Osteocyte (in vitro differentiated cells): ENCODE measurements at regions not wholly inside any gene's neighbourhood (a gene's known extent, or its start where the extent isn't known, plus 50 kb on each side); places are given as distances from the start of the nearest gene placed in this dataset.

Experiments used
- DNase-seq: peaks from one replicate; pipeline ENCODE4 v3.0.0; 2021; ENCODE audit warnings: mixed read lengths; ENCODE audit not compliant: unreplicated experiment; ENCODE audit errors: extremely low spot score
- H3K27ac Mint-ChIP-seq: one replicate; pipeline ENCODE4 v1.8.0; 2021; ENCODE audit warnings: mild to moderate bottlenecking, mixed read lengths; ENCODE audit not compliant: unreplicated experiment
- H3K27me3 Mint-ChIP-seq: one replicate; pipeline ENCODE4 v1.8.0; 2021; ENCODE audit warnings: mixed read lengths; ENCODE audit not compliant: unreplicated experiment
- H3K36me3 Mint-ChIP-seq: one replicate; pipeline ENCODE4 v1.8.0; 2021; ENCODE audit warnings: mixed read lengths; ENCODE audit not compliant: unreplicated experiment
- H3K4me1 Mint-ChIP-seq: one replicate; pipeline ENCODE4 v1.8.0; 2021; ENCODE audit warnings: mixed read lengths; ENCODE audit not compliant: unreplicated experiment
- H3K4me3 Mint-ChIP-seq: one replicate; pipeline ENCODE4 v1.8.0; 2021; ENCODE audit warnings: mild to moderate bottlenecking, moderate library complexity, mixed read lengths; ENCODE audit not compliant: unreplicated experiment
- H3K9me3 Mint-ChIP-seq: one replicate; pipeline ENCODE4 v1.8.0; 2021; ENCODE audit warnings: mixed read lengths; ENCODE audit not compliant: unreplicated experiment
- TF ChIP-seq, protein P1 (sequence below): fragments of 200-600 bp; sonication (generic); IDR thresholded peaks from 2 replicates; pipeline ENCODE4 v1.5.0; 2021; ENCODE audit warnings: antibody characterized with exemption, mild to moderate bottlenecking, moderate library complexity

DNA sequence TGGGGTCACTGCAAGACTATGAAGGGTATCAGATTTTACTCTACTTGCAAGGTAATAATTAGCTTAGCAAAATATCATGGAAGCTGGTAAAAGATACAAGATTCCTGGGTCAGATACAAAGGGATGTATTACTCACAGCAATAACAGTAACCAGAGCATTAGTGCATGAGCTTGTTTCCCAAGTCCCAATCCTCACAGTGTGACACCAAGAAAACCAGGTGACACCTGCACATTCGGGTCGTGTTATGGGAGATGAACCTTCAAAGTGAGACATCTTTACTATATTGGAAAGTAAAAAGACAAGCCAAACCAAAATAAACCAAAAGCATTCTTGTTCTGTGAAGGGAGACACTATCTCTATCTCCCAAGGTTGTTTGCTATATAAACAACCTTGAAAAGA lies 528.7 kb upstream of the TGFBR2 start:
- H3K27me3 Mint-ChIP-seq, result peaks cover 3% of the 10 kb centered on the region
- TF ChIP-seq, protein P1, sequence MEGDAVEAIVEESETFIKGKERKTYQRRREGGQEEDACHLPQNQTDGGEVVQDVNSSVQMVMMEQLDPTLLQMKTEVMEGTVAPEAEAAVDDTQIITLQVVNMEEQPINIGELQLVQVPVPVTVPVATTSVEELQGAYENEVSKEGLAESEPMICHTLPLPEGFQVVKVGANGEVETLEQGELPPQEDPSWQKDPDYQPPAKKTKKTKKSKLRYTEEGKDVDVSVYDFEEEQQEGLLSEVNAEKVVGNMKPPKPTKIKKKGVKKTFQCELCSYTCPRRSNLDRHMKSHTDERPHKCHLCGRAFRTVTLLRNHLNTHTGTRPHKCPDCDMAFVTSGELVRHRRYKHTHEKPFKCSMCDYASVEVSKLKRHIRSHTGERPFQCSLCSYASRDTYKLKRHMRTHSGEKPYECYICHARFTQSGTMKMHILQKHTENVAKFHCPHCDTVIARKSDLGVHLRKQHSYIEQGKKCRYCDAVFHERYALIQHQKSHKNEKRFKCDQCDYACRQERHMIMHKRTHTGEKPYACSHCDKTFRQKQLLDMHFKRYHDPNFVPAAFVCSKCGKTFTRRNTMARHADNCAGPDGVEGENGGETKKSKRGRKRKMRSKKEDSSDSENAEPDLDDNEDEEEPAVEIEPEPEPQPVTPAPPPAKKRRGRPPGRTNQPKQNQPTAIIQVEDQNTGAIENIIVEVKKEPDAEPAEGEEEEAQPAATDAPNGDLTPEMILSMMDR, result no peak
- no peak for DNase-seq
- H3K27ac Mint-ChIP-seq, result no peak overlapping the region
- H3K9me3 Mint-ChIP-seq, result peaks cover 3% of the 10 kb centered on the region
- H3K4me3 Mint-ChIP-seq, result no peak overlapping the region
- H3K4me1 Mint-ChIP-seq, result peaks cover 5% of the 10 kb centered on the region
- no peaks in the 10 kb centered on the region for H3K36me3 Mint-ChIP-seq

DNA sequence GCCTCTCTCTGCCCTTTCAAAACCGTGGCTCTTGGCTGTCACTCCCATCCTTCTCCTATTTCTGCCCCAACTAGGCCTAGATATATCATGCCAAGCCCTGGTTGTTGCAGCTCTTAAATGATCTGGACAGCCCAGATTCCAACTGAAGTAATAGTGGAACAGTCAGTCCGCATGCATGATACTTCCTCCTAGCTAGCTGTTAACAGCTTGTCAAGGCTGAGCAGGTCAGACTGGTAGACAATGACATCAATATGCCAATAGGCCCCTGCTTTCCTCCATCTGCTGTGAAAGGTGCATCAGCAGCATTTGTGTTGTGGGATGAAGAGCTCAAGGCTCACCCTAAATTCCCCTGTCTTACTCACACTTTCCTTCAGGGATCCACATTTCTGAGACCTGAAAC lies 527.7 kb upstream of the TGFBR2 start:
- no peaks in the 10 kb centered on the region for H3K36me3 Mint-ChIP-seq
- peaks cover 1% of the 10 kb centered on the region for H3K4me1 Mint-ChIP-seq
- TF ChIP-seq, protein P1, result no peak
- H3K4me3 Mint-ChIP-seq, result no peak overlapping the region
- H3K27me3 Mint-ChIP-seq, result peaks cover 3% of the 10 kb centered on the region
- no peak for DNase-seq
- peaks cover 3% of the 10 kb centered on the region for H3K9me3 Mint-ChIP-seq
- H3K27ac Mint-ChIP-seq, result no peak overlapping the region

- Mint-ChIP-seq H3K27me3 (peaks cover 8% of the 10 kb centered on the region), H3K36me3 (no peaks in the 10 kb centered on the region), H3K4me1 (no peaks in the 10 kb centered on the region), H3K27ac (no peak overlapping the region), H3K4me3 (no peak overlapping the region), H3K9me3 (no peaks in the 10 kb centered on the region)
- DNase-seq, result no peak
- TF ChIP-seq, protein P1, result no peak
Observed at GRCh38 chr3:30081904-30082303, 524.5 kb upstream of the TGFBR2 start.

DNA sequence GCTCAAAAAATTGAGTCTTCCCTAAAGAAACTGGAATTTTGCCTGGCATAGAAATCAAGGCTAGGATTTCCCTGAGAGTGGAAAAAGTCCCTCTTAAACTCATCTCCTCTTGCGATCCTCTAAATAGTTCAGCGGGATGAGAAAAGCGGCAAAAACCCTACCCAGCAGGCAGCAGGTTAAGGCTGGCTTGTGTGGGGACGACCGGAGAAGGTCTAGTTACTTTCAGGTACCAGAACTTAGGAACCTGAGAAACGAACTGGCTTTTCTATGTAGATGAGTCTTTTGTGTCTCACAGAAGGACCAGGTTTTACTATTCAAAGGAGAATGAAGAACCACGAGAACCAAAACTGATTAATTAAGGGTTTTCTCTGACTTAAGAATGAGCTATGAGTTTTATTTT lies 523.7 kb upstream of the TGFBR2 start:
- Mint-ChIP-seq H3K4me3 (no peak overlapping the region), H3K4me1 (no peaks in the 10 kb centered on the region), H3K27ac (no peak overlapping the region), H3K36me3 (no peaks in the 10 kb centered on the region), H3K27me3 (peaks cover 8% of the 10 kb centered on the region), H3K9me3 (no peaks in the 10 kb centered on the region)
- TF ChIP-seq, protein P1, result no peak
- DNase-seq, result no peak

- Mint-ChIP-seq H3K4me1 (no peaks in the 10 kb centered on the region), H3K36me3 (no peaks in the 10 kb centered on the region), H3K4me3 (no peak overlapping the region), H3K27me3 (peaks cover 8% of the 10 kb centered on the region), H3K9me3 (no peaks in the 10 kb centered on the region), H3K27ac (no peak overlapping the region)
- DNase-seq, result no peak
- TF ChIP-seq, protein P1, result no peak
Observed at GRCh38 chr3:30083315-30083714, 523.1 kb upstream of the TGFBR2 start.
